Esophagus muscularis mucosa (tissue), 4 donors: ENCODE measurements at regions not wholly inside any gene's neighbourhood (a gene's known extent, or its start where the extent isn't known, plus 50 kb on each side); places are given as distances from the start of the nearest gene placed in this dataset.

Experiments
- DNase-seq: peaks from one replicate; pipeline ENCODE4 v3.0.0-alpha.2; 2017; ENCODE audit errors: extremely low spot score
- H3K27ac ChIP-seq, 4 donors: fragments of 200-600 bp; sonication (generic); replicated peaks in 1 of 4; 1 replicate in 3 of 4; 2 replicates in 1 of 4; pipeline ENCODE4 v1.5.1; 2016 to 2019; ENCODE audit warnings: mild to moderate bottlenecking in 1 of 4
- H3K27me3 ChIP-seq, 4 donors: fragments of 200-600 bp; sonication (generic); one replicate each; pipeline versions ENCODE4 v1.5.1 to v1.6.0; 2016 to 2019
- H3K36me3 ChIP-seq, 4 donors: fragments of 200-600 bp; sonication (generic); one replicate each; pipeline ENCODE4 v1.5.1; 2016 to 2019
- H3K4me1 ChIP-seq, 4 donors: fragments of 200-600 bp; sonication (generic); one replicate each; pipeline ENCODE4 v1.5.1; 2016 to 2019
- H3K4me3 ChIP-seq, 4 donors: fragments of 200-600 bp; sonication (generic); 1 replicate in 2 of 4; 2 replicates in 2 of 4; pipeline ENCODE4 v1.5.1; 2016 to 2019; ENCODE audit warnings: mild to moderate bottlenecking in 4 of 4, moderate library complexity in 1 of 4
- H3K9me3 ChIP-seq, 4 donors: fragments of 200-600 bp; sonication (generic); 1 replicate in 3 of 4; 2 replicates in 1 of 4; pipeline ENCODE4 v1.5.1; 2016 to 2019
- EP300 ChIP-seq: sonication (generic); formaldehyde crosslinking; IDR thresholded peaks from one replicate; pipeline ENCODE4 v1.6.1; 2017; ENCODE audit warnings: antibody characterized with exemption
- POLR2A ChIP-seq: fragments of 450-650 bp; IDR thresholded peaks from one replicate; pipeline ENCODE4 v1.6.1; 2017; ENCODE audit warnings: antibody characterized with exemption, moderate library complexity, mild to moderate bottlenecking, low read depth
- POLR2AphosphoS5 ChIP-seq, 2 donors: sonication (generic); formaldehyde crosslinking; IDR thresholded peaks; one replicate each; pipeline ENCODE4 v1.6.1; 2017; ENCODE audit warnings: antibody characterized with exemption in 2 of 2
- WGBS: methylation state at CpG from one replicate; pipeline ENCODE4 v1.1.5; 2018; 5-methylcytosine and 5-hydroxymethylcytosine counted together
- intact Hi-C: fragments of 100-400 bp; cut with DNase I; formaldehyde crosslinking; loops from one replicate; pipeline ENCODE4 v1.15.1; 2023
- TF ChIP-seq, protein P1 (sequence below), 3 experiments: fragments of 200-600 bp in 2 of 3; fragments of 450-650 bp in 1 of 3; sonication (generic) in 2 of 3; IDR thresholded peaks; one replicate each; pipeline ENCODE4 v1.5.1; 2017 to 2019; ENCODE audit warnings: antibody characterized with exemption in 3 of 3, mild to moderate bottlenecking in 2 of 3, moderate library complexity in 1 of 3

DNA sequence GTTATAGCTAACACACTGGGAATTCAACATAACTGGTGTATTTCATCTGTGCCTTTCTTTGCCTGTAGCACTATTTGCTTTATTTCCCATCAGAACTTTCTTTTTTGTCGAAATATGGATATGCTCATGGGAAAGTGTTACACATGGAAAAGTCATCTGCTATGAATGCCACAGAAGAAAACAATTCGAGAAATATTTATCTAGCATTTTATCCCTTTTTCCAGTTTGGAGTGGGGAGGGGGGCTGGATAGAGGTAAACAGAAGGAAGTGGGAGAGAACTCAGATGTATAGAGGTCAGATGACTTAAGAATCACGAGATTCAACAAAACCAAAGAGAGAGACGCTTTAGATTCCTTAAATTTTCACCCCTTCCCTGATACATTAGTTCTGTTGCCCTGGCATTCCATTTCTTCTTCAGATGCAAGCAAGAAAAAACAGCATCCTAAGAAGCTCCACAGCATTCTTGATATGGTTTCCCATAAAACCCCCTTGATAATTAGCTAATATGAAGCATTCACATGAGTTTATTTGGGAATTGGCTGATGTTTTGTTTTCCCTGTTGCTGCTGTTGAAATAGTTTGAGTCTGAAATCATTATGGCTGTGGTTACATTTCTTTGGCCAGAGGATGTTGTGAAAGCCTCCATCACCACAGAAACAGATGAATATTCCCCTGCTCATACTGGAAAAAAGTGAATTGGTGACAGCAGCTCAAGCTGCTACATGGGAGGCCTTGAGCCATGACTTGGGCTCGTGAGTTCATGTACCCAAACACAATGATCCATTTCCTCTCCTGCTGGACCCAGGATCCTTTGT, 335.8 kb upstream of the DAB2 start:
- no peaks in the 10 kb centered on the region for H3K9me3 ChIP-seq
- no peak for DNase-seq
- no peak overlapping the region for H3K4me3 ChIP-seq
- intact Hi-C loops = no loop called here
- no peak for TF ChIP-seq POLR2A
- TF ChIP-seq, protein P1, sequence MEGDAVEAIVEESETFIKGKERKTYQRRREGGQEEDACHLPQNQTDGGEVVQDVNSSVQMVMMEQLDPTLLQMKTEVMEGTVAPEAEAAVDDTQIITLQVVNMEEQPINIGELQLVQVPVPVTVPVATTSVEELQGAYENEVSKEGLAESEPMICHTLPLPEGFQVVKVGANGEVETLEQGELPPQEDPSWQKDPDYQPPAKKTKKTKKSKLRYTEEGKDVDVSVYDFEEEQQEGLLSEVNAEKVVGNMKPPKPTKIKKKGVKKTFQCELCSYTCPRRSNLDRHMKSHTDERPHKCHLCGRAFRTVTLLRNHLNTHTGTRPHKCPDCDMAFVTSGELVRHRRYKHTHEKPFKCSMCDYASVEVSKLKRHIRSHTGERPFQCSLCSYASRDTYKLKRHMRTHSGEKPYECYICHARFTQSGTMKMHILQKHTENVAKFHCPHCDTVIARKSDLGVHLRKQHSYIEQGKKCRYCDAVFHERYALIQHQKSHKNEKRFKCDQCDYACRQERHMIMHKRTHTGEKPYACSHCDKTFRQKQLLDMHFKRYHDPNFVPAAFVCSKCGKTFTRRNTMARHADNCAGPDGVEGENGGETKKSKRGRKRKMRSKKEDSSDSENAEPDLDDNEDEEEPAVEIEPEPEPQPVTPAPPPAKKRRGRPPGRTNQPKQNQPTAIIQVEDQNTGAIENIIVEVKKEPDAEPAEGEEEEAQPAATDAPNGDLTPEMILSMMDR (IDR thresholded peaks at IDR 0.05) = no peak
- TF ChIP-seq POLR2AphosphoS5 (IDR thresholded peaks at IDR 0.05) = peak; percentile 12 to 20
- no peak for TF ChIP-seq EP300
- peak overlapping the region; percentile 36 to 56 (median 48) for H3K27ac ChIP-seq
- H3K27me3 ChIP-seq = no peaks in the 10 kb centered on the region
- H3K36me3 ChIP-seq = no peaks in the 10 kb centered on the region
- 54% methylated on average over 5 of the region's 5 CpGs for WGBS
- H3K4me1 ChIP-seq = peaks cover 0 to 3% (median 0%) of the 10 kb centered on the region in 4 donors

DNA sequence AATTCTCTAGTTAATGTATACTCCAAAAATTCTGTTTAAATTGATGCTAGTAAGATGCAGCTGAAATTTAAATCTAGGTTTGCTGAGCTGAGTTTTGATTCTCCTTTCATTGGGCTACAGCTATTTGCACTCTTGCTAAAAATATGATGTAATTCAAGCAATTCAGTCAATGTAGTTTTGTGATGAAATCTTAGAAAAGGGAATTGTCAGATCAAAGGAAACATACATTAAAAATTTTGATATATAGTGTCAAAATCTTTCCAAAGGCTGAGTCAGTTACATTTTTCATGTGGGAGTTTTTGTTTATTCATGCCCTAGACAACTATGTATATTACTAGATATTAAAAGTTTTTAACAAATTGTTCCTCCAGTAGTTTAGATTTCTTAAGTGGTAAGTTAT, 334.9 kb upstream of the DAB2 start:
- no peak for DNase-seq
- Histone ChIP-seq H3K4me1 (peaks cover 0 to 3% (median 0%) of the 10 kb centered on the region in 4 donors), H3K4me3 (no peak overlapping the region), H3K36me3 (no peaks in the 10 kb centered on the region), H3K27ac (no peak overlapping the region), H3K27me3 (no peaks in the 10 kb centered on the region), H3K9me3 (no peaks in the 10 kb centered on the region)
- intact Hi-C loops = no loop called here
- TF ChIP-seq, protein P1 (IDR thresholded peaks at IDR 0.05) = no peak
- TF ChIP-seq POLR2A = no peak
- no peak for TF ChIP-seq EP300
- no peak for TF ChIP-seq POLR2AphosphoS5 (IDR thresholded peaks at IDR 0.05)

DNA sequence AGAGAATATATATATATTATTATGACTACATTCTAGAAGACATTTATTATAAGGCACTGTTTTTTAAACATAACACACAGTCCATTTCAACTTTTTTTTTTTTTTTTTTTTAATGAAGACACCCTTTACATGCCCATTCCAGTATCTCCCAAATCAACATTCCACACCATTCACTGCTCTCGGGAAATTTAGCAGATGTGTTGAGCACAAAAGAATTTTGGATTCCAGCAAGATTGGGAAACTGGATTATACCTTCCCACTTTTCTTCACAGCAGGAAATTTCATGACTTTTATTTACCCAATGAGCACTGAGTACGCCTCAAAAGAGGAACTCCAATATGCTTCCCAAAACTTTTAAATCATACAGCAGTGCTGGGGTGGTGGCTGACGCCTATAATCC, 333.6 kb upstream of the DAB2 start:
- TF ChIP-seq, protein P1 (IDR thresholded peaks at IDR 0.05) = no peak
- TF ChIP-seq POLR2A (no peak), EP300 (no peak), POLR2AphosphoS5 (IDR thresholded peaks at IDR 0.05) (no peak)
- H3K9me3 ChIP-seq = no peaks in the 10 kb centered on the region
- DNase-seq = no peak
- no peak overlapping the region for H3K4me3 ChIP-seq
- peaks cover 0 to 3% (median 0%) of the 10 kb centered on the region in 4 donors for H3K4me1 ChIP-seq
- intact Hi-C loops = no loop called here
- no peak overlapping the region for H3K27ac ChIP-seq
- 88% methylated on average over 2 of the region's 3 CpGs for WGBS
- H3K27me3 ChIP-seq = no peaks in the 10 kb centered on the region
- no peaks in the 10 kb centered on the region for H3K36me3 ChIP-seq

DNA sequence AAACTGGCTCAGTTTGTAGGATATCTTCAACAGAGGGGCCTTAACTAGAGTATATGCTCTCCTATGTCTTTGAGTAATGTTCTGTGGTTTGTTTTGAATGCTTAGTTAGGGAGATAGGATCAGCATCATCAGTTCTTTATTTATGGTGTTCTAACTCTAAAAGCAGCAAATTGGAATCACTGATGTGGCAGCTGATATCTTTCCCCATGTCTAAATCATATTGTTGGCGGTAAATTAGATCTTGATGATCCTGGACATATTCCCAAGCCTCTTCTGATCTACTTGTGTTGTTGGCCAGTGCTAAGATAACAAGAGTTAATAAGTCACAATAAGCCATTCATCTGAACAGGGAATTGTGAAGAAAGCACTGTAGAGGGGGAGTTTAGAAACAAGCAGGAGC, 332.4 kb upstream of the DAB2 start:
- DNase-seq = no peak
- Histone ChIP-seq H3K4me3 (no peak overlapping the region), H3K4me1 (peaks cover 0 to 3% (median 0%) of the 10 kb centered on the region in 4 donors), H3K36me3 (no peaks in the 10 kb centered on the region), H3K9me3 (no peaks in the 10 kb centered on the region), H3K27ac (no peak overlapping the region), H3K27me3 (no peaks in the 10 kb centered on the region)
- intact Hi-C loops = no loop called here
- 80% methylated on average over 1 of the region's 1 CpG for WGBS
- TF ChIP-seq EP300 = no peak
- TF ChIP-seq, protein P1 (IDR thresholded peaks at IDR 0.05) = no peak
- no peak for TF ChIP-seq POLR2A
- TF ChIP-seq POLR2AphosphoS5 (IDR thresholded peaks at IDR 0.05) = no peak
